Cerebellar nuclear complex (tissue), 1 donor: ENCODE measurements at regions not wholly inside any gene's neighbourhood (a gene's known extent, or its start where the extent isn't known, plus 50 kb on each side); places are given as distances from the start of the nearest gene placed in this dataset.
"Not testable (repeated sequence)": the region's sequence is repeated elsewhere in the genome, so short reads cannot be mapped to it uniquely, and the experiment has no call there.

Experiments used
- DNase-seq, 2 experiments: peaks; one replicate each; lab custom pipeline; 2025; lab: John Stamatoyannopoulos, UW

DNA sequence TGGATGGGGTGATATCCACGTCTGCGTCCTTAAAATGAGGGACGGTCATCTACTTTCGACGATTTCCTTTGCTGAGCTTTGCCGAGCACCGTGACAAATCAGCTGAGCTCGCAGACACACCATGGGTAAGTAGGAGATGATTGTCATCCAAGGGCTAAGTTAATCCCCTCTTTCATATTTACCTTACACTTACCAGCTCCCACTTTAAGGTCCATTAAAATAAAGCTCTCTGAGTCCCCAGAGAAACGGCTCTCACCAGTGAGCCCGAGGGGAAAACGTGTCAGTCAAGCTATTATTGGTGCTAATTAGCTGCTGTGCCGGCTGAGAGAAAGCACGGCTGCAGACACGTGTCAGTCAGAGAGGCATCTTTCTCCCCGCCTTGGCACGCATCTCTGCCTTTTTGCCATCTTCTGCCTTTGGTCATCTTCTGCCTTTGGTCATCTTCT lies 72.2 kb downstream of the CRLF2 start:
- no peak for DNase-seq

GRCh38 chrX:1139185-1139500 lies 73.3 kb downstream of the CRLF2 start:
- DNase-seq = no peak

DNA sequence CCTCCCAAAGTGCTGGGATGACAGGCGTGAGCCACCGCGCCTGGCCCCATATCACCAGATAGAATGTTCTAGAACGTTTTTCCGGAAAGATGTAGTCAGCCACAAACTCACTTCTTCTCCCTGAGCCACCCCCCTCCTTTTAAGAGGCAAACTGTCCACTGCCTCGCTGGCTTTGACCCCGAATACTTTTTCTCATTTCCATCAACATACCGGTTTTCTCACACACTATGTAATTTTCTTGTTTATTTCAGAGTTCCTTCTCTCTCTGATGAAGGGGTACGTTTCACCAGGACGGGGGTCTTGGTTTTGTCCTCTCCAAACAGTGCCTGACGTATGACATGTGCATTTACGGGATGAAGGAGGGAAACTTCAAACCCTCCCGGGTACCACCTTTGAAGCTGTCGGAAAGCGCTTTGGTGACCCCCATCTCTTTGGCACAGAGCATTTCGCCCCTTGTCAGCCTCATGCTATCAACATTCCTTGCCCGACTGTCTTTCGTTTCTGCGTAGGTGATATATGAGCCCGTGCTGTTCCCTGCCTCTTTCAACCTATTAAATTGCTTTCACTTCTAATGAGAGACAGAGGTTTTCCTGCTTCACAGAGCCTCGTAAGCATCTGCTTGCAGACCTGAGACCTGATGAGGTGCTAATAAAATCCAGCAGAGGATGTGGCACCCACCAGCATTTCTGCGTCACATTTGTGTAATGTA lies 73.8 kb downstream of the CRLF2 start:
- no peak for DNase-seq

DNA sequence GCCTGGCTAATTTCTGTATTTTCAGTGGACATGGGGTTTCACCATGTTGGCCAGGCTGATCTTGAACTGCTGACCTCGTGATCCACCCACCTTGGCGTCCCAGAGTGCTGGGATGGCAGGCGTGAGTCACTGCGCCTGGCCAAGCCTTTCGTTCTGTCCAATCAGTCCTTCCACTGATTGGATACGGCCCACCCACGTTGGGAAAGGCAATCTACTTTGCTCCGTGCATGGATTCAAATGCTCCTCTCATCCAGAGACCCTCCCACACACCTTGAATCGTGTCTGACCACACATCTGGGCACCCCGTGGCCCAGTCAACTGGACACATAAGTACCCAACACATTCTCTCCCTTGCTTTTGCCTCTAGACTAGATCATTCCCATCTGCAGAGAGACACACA lies 74.9 kb downstream of the CRLF2 start:
- no peak for DNase-seq

DNA sequence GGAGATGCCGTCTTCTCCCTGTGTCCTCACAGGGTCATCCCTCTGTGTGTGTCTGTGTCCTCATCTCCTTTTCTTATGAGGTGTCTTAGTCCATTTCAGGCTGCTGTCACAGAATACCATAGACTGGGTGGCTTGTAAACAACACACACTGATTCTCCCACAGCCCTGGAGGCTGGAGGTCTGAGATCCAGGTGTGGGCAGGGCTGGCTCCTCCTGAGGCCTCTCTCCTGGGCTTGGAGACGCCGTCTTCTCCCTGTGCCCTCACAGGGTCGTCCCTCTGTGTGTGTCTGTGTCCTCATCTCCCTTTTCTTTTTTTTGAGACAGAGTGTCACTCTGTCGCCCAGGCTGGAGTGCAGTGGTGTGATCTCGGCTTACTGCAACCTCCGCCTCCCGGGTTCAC lies 75.9 kb downstream of the CRLF2 start:
- DNase-seq = not testable (repeated sequence)

DNA sequence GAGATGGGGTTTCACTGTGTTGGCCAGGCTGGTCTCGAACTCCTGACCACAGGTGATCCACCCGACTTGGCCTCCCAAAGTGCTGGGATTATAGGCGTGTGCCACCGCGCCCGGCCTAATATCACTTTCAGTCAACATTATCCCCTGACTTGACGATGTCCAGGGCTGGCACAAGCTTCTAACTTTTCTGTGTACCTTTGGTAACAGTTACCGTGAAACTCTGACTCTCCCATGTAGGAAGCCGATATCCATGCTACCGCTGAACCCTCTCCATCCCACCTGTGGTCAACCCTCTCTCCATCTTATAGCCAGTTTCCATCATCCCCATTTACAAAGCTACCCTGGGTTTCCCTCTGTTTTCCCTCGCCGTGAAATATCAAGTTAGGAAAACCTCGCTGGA lies 77.5 kb downstream of the CRLF2 start:
- no peak for DNase-seq

GRCh38 chrX:1134156-1134555 lies 78.3 kb downstream of the CRLF2 start:
- DNase-seq = no peak

DNA sequence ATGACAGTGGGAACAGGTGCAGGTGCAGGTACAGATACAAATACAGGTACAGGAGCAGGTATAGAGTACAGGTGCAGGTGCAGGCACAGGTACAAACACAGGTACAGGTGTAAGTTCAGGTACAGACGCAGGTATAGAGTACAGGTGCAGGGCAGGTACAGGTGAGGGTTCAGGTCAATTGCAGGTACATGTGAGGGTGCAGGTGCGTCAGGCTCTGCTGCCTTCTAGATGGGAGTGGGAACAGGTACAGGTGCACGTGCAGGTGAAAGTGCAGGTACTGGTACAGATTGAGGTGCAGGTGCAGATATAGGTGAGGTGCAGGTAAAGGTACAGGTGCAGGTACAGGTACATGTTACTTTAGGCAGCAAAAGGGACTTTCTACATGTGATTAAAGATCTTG lies 85.7 kb downstream of the CRLF2 start:
- DNase-seq = no peak

GRCh38 chrX:1124531-1124930 lies 87.9 kb downstream of the CRLF2 start:
- DNase-seq = no peak

DNA sequence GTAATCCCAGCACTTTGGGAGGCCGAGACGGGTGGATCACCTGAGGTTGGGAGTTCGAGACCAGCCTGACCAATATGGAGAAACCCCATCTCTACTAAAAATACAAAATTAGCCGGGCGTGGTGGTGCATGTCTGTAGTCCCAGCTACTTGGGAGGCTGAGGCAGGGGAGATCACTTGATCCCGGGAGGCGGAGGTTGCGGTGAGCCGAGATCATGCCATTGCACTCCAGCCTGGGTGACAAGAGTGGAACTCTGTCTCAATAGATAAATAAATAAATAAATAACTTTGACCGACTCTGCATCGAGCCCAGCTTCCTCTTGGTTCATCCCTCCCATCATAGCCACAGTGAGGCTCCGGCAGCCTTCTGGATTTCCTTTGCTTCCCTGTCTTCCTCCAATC lies 89.6 kb downstream of the CRLF2 start:
- not testable (repeated sequence) for DNase-seq

- DNase-seq = no peak
These were observed 93.2 kb downstream of the CRLF2 start for GRCh38 chrX:1119275-1119674.

DNA sequence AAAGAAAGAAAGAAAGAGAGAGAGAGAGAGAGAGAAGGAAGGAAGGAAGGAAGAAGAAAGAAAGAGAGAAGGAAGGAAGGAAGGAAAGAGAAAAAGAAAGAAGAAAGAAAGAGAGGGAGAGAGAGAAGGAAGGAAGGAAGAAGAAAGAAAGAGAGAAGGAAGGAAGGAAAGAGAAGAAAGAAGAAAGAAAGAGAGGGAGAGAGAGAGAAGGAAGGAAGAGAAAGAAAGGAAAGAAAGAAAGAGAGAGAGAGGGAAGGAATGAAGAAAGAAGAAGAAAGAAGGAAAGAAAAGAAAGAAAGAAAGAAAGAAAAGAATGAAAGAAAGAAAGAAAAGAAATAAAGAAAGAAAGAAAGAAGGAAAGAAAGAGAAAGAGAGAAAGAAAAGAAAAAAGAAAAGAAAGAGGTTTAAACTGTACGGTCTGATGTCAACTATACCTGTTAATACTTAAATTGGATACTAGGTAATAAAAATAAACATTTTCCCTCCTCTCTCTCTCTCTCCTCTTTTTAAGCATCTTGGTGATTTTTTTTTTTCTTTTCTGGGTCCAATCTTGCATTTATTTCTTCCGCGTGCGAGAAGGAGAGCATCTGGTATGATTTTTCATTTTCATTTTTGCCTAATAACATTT lies 93.8 kb downstream of the CRLF2 start:
- DNase-seq = no peak

- DNase-seq = not testable (repeated sequence)
These were observed 97.0 kb downstream of the CRLF2 start for GRCh38 chrX:1115411-1115810.

GRCh38 chrX:1112321-1112720 lies 100.1 kb downstream of the CRLF2 start:
- DNase-seq = no peak

GRCh38 chrX:1111601-1112300 lies 100.7 kb downstream of the CRLF2 start:
- DNase-seq = no peak

DNA sequence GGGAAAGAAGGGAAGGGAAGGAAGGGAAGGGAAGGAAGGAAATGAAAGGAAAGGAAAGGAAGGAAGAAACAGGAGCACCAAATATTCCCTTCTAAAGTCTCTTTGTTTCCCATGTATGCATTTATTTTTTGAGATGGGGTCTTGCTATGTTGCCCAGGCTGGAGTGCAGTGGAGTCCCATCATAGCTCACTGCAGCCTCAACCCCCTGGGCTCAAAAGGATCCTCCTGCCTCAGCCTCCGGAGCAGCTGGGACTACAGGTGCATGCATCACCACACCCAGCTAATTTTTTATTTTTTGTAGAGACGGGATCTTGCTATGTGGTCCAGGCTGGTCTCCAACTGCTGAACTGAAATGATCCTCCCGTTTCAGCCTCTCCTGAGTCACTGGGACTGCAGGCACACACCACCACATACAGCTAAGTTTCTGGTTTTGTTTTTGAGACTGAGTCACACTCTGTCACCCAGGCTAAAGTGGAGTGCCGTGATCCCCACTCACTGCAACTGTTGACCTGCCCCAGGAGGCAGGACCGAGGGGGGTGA lies 102.8 kb downstream of the CRLF2 start:
- DNase-seq = no peak

DNA sequence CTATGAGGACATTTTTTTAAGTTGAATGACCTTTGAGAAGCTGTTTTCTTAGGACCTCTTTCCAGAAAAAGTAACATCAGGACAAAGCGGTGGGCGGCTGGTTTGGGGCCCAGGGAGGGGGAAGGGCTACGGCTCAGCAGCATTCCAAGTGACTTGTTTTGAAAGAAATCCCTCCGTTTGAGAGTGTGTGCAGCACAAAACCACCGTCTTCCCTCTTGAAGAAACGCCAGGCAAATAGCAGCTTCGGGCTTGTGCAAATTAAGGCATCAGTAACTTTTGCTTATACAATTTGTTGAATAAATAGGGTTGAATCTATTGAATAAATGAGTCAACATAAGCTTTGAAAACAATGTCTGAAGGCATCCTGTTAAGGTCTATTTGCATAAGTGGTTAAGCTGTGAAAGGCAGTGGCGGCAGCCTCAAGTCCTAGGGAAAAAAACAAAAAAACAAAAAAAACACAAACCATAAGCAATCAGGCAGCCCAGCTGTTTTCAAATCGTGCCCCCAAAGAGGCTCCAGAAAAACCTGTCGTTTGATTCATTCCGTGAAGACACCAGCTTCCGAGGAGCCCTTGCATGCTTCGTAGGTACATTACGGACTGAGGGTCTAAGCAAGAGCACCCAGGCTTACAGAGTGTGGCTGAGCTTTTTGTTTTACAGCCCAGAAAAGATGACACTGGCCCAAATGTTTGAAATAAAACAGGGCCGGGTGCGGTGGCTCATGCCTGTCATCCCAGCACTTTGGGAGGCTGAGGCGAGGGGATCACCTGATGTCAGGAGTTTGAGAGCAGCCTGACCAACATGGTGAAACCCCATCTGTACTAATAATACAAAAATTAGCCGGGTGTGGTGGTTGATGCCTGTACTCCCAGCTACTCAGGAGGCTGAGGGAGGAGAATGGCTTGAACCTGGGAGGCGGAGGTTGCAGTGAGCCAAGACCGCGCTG lies 103.7 kb downstream of the CRLF2 start:
- DNase-seq = no peak

DNA sequence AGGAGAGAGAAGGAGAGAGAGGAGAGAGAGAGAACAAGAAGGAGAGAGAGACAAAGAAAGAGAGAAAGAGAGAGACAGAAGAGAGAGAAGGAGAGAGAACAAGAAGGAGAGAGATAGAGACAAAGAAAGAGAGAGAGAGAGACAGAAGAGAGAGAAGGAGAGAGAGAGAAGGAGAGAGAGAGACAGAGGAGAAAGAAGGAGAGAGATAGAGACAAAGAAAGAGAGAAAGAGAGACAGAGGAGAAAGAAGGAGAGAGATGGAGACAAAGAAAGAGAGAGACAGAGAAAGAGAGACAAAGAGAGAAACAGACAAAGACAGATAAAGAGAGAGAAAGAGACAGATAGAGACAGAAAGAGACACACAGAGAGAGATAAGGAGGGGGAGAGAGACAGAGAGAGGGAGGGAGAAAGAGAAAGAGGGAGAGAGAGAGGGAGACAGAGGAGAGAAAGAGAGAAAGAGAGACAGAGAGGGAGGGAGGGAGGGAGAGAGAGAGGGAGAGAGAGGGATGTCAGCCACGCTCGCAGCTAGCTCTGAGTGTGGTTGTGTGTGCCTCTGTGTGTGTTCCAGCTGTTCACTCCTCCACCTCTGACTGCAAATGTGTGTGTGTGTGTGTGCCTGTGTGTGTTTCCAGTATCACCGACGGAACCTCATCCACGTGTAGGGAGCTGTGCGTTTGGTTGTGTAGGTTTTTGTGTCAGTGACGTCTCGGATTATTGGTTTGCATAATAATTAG lies 105.8 kb downstream of the CRLF2 start:
- DNase-seq = no peak

DNA sequence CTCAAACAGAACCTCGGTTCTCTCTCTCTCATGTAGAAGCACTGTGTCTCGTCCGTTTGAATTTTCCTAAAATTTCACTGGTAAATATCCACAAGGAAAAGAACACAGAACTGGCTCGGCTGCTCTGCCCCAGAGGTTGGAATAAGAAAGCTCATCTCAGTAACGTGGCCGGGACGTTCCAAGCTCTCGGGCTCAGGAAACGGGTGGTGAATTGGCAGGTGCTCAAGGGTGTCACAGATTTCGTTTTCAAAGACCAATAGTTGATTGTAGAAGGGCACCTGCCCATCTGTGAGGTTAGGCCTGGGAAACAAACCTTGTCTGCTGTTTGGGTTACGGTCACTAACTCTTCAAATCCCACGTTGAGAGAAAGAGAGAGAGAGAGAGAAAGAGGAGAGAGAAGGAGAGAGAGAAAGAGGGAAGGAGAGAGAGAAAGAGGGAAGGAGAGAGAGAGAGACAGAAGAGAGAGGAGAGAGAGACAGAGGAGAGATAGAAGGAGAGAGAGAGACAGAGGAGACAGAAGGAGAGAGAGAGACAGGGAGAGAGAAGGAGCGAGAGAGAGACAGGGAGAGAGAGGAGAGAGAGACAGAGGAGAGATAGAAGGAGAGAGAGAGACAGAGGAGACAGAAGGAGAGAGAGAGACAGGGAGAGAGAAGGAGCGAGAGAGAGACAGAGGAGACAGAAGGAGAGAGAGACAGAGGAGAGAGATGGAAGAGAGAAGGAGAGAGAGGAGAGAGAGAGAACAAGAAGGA lies 106.6 kb downstream of the CRLF2 start:
- DNase-seq = no peak

DNA sequence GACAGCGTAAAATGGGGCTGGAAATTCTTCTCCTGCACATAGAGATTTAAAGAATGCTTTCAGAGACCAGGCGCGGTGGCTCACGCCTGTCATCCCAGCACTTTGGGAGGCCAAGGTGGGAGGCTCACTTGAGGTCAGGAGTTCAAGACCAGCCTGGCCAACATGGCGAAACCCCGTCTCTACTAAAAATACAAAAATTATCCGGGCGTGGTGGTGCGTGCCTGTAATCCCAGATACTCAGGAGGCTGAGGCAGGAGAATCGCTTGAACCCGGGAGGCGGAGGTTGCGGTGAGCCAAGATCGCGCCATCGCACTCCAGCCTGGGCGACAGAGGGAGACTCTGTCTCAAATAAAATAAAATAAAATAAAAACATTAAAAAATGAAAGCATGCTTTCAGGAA lies 107.4 kb downstream of the CRLF2 start:
- DNase-seq = not testable (repeated sequence)

DNA sequence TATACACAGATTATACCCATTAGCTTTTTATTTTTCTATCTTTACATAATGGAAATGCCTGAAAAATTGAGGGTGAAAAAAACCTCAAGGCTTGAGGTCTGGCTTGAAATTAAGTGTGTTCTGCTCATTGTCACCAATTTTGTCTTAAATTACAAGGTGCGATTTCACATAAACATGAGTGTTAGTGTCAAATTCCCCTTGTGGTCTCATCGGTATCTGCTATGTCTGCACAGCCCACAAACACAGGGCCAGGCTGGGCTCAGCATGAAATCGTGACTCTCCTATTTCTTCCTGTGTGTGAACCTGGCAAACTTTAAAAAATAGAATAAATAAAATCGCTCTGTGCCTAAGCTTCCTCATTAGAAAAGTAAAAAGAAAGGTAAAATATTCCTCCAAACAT lies 109.1 kb downstream of the CRLF2 start:
- no peak for DNase-seq
